ENCODE measurements at regions not wholly inside any gene's neighbourhood (a gene's known extent, or its start where the extent isn't known, plus 50 kb on each side); places are given as distances from the start of the nearest gene placed in this dataset.

DNA sequence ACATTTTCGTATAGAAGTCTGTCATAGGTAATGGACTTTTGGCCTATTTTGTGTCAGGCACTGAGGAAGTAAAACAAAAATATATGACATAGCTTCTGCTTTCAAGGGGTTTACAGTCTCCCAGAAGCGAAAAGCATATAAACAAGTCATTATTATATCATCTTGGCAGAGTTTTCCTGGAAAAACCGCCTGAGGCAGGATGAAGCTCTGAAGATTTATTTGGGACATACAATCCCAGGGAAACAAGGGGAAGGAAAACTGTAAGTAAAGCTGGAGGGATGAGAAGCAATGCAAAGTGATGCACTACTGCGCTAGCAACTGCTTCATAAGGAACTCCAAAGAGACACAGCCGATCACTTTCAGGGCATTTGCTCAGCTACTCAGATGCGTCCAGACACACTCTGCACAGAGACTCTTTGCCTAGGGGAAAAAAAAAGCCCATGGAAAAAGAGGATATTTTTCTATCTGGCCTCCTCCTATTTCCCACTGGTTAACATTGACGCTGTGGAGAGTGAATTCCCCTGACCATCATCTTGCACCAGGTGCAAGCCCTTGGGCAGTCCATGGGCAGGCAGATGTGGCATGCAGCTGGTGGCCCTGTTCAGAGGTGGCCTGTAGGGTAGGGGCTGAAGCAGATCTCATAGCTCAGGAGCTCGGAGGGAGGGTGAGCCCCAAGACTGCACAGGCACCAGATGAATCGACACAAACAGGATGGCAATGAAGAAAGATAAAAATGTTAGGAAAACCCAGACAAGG lies 158.1 kb downstream of the METTL4 start:
- TF ChIP-seq, protein P1, sequence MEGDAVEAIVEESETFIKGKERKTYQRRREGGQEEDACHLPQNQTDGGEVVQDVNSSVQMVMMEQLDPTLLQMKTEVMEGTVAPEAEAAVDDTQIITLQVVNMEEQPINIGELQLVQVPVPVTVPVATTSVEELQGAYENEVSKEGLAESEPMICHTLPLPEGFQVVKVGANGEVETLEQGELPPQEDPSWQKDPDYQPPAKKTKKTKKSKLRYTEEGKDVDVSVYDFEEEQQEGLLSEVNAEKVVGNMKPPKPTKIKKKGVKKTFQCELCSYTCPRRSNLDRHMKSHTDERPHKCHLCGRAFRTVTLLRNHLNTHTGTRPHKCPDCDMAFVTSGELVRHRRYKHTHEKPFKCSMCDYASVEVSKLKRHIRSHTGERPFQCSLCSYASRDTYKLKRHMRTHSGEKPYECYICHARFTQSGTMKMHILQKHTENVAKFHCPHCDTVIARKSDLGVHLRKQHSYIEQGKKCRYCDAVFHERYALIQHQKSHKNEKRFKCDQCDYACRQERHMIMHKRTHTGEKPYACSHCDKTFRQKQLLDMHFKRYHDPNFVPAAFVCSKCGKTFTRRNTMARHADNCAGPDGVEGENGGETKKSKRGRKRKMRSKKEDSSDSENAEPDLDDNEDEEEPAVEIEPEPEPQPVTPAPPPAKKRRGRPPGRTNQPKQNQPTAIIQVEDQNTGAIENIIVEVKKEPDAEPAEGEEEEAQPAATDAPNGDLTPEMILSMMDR (IDR thresholded peaks at IDR 0.05; ENCODE audit: extremely low read depth, low read depth, low read length), result no peak

DNA sequence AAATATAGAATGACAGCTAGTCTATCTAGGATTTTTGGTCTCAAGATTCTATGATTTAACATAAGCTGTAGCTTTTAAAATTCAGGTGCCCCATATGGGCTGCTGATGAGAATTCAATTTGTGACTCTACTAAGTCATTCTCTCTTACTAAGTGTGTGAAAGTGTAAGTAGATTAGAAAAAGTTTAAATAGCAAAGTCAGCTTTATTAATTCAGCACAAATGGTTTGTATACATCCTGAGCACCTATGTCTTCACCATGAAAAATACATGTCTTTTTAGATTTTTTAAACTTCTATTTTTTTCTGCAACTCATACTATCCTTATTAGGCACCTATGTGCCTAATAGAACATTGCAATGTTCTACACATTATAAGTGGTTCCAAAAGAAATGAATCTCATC lies 157.1 kb downstream of the METTL4 start:
- no peak overlapping the region for H3K4me2 ChIP-seq (ENCODE audit: insufficient read depth, low read length)
- DNase-seq (ENCODE audit: insufficient read length, low spot score, missing footprints), result no peak
- no peaks in the 10 kb centered on the region for H3K79me2 ChIP-seq (ENCODE audit: insufficient read depth, low read length)
- H4K20me1 ChIP-seq (ENCODE audit: insufficient read depth, low read length), result no peaks in the 10 kb centered on the region
- H2AFZ ChIP-seq (ENCODE audit: low read length), result no peak overlapping the region
- no peak overlapping the region for H3K27ac ChIP-seq (ENCODE audit: low read depth, low read length)
- H3K4me3 ChIP-seq (ENCODE audit: insufficient read depth, low read length), result no peak overlapping the region
- peaks cover 22% of the 10 kb centered on the region for H3K4me1 ChIP-seq (ENCODE audit: insufficient read depth, low read length)
- no peaks in the 10 kb centered on the region for H3K9me3 ChIP-seq (ENCODE audit: low read depth, low read length)
- H3K36me3 ChIP-seq (ENCODE audit: insufficient read depth, low read length), result no peaks in the 10 kb centered on the region
- TF ChIP-seq, protein P1 (IDR thresholded peaks at IDR 0.05; ENCODE audit: extremely low read depth, low read depth, low read length), result no peak
- no peaks in the 10 kb centered on the region for H3K27me3 ChIP-seq (ENCODE audit: insufficient read depth, low read length)

More for the DNA sequence above, 158.1 kb downstream of the METTL4 start:
- Histone ChIP-seq H3K27ac (ENCODE audit: low read depth, low read length) (no peak overlapping the region), H2AFZ (ENCODE audit: low read length) (no peak overlapping the region), H3K9me3 (ENCODE audit: low read depth, low read length) (no peaks in the 10 kb centered on the region), H4K20me1 (ENCODE audit: insufficient read depth, low read length) (no peaks in the 10 kb centered on the region), H3K4me2 (ENCODE audit: insufficient read depth, low read length) (no peak overlapping the region), H3K27me3 (ENCODE audit: insufficient read depth, low read length) (no peaks in the 10 kb centered on the region), H3K4me1 (ENCODE audit: insufficient read depth, low read length) (peaks cover 20% of the 10 kb centered on the region), H3K36me3 (ENCODE audit: insufficient read depth, low read length) (no peaks in the 10 kb centered on the region), H3K4me3 (ENCODE audit: insufficient read depth, low read length) (no peak overlapping the region), H3K79me2 (ENCODE audit: insufficient read depth, low read length) (no peaks in the 10 kb centered on the region)
- no peak for DNase-seq (ENCODE audit: insufficient read length, low spot score, missing footprints)

DNA sequence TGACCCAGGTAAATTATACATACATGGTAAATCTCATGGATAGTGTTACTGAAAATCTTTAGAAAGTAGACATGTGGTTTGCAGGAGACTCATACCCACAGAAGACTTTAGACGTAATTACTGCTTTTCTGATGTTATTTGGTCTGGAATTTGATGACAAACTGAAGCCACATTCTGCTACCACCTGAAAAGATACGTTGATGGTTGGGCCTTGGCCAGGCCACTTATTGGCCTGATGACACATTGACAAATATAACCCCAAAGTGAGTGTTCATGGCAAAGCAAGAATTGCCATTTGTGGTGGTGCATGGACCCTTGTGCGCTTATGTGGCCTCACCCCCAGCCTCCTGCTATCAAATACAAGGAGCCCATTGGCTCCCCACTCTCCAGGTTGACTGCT lies 155.6 kb downstream of the METTL4 start:
- H2AFZ ChIP-seq (ENCODE audit: low read length), result no peak overlapping the region
- DNase-seq (ENCODE audit: insufficient read length, low spot score, missing footprints), result no peak
- H3K9me3 ChIP-seq (ENCODE audit: low read depth, low read length), result no peaks in the 10 kb centered on the region
- H3K4me3 ChIP-seq (ENCODE audit: insufficient read depth, low read length), result no peak overlapping the region
- H3K79me2 ChIP-seq (ENCODE audit: insufficient read depth, low read length), result no peaks in the 10 kb centered on the region
- TF ChIP-seq, protein P1 (IDR thresholded peaks at IDR 0.05; ENCODE audit: extremely low read depth, low read depth, low read length), result no peak
- H3K4me2 ChIP-seq (ENCODE audit: insufficient read depth, low read length), result no peak overlapping the region
- H3K4me1 ChIP-seq (ENCODE audit: insufficient read depth, low read length), result peaks cover 21% of the 10 kb centered on the region
- no peaks in the 10 kb centered on the region for H3K27me3 ChIP-seq (ENCODE audit: insufficient read depth, low read length)
- no peaks in the 10 kb centered on the region for H3K36me3 ChIP-seq (ENCODE audit: insufficient read depth, low read length)
- no peak overlapping the region for H3K27ac ChIP-seq (ENCODE audit: low read depth, low read length)
- no peaks in the 10 kb centered on the region for H4K20me1 ChIP-seq (ENCODE audit: insufficient read depth, low read length)

DNA sequence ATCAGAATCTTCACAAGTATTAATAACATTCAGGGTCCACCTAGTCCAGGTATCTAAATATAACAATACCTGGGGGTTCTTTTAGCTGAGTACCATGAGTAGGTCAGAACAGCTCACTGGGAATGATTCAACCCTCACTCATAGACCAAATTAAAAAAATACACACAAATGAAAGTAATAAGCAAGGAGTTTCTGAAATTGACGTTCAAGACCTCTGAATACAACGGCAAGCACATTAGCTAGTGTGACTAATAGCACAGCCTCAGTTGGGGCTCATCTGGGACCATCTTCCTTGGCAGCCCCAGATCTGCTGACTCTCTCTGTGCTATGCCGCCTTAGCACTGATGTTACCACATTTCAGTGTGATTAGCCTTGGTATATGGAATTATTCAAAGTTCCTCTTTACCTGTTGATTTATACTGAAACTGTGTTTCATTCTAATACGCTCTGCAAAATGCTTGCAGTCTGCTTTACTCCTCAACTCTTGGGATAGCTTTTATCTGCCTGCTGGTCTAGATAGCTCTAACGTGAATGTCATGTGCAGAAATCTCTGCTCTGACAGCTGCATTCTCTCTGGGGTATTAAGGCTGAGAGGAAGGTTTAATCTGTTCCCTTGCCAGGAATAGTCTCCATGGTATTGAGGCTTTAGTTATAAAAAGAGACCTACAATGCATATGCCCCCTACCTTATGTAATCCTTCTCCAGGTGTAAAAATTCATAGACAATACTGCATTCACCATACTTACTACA lies 153.3 kb downstream of the METTL4 start:
- H3K4me2 ChIP-seq (ENCODE audit: insufficient read depth, low read length), result peak overlapping the region; percentile 4
- no peak overlapping the region for H3K27ac ChIP-seq (ENCODE audit: low read depth, low read length)
- no peaks in the 10 kb centered on the region for H3K79me2 ChIP-seq (ENCODE audit: insufficient read depth, low read length)
- no peaks in the 10 kb centered on the region for H4K20me1 ChIP-seq (ENCODE audit: insufficient read depth, low read length)
- H2AFZ ChIP-seq (ENCODE audit: low read length), result peak overlapping the region; percentile 49
- H3K36me3 ChIP-seq (ENCODE audit: insufficient read depth, low read length), result no peaks in the 10 kb centered on the region
- DNase-seq (ENCODE audit: insufficient read length, low spot score, missing footprints), result no peak
- no peaks in the 10 kb centered on the region for H3K9me3 ChIP-seq (ENCODE audit: low read depth, low read length)
- TF ChIP-seq, protein P1 (IDR thresholded peaks at IDR 0.05; ENCODE audit: extremely low read depth, low read depth, low read length), result no peak
- H3K27me3 ChIP-seq (ENCODE audit: insufficient read depth, low read length), result no peaks in the 10 kb centered on the region
- peaks cover 8% of the 10 kb centered on the region for H3K4me1 ChIP-seq (ENCODE audit: insufficient read depth, low read length)
- H3K4me3 ChIP-seq (ENCODE audit: insufficient read depth, low read length), result no peak overlapping the region

Measured in osteoblast (primary cell).